ENCODE measurements at regions not wholly inside any gene's neighbourhood (a gene's known extent, or its start where the extent isn't known, plus 50 kb on each side); places are given as distances from the start of the nearest gene placed in this dataset.

DNA sequence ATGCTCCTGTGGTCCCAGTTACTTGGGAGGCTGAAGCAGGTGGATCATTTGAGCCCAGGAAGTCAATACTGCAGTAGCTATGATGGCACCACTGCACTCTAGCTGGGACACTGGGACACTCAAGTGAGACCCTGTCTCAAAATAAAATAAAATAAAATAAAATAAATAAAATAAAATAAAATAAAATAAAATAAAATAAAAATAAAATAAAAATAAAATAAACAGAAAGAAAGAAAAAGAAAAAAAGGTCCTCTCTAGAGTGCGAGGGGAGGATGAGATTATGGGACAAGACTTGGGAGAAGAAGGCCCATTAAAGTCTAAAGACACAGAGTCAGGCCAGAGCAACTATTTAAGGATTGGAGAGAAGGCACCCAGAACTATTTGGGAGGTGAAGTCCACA lies 172.5 kb downstream of the IER5 start:
- Mint-ChIP-seq H3K9me3 (peaks cover 0 to 4% of the 10 kb centered on the region in 2 donors), H3K36me3 (peaks cover 0 to 2% of the 10 kb centered on the region in 2 donors), H3K27ac (no peak overlapping the region)
- DNase-seq (ENCODE audit: low spot score in 2 of 2): no peak
- ATAC-seq: no peak

DNA sequence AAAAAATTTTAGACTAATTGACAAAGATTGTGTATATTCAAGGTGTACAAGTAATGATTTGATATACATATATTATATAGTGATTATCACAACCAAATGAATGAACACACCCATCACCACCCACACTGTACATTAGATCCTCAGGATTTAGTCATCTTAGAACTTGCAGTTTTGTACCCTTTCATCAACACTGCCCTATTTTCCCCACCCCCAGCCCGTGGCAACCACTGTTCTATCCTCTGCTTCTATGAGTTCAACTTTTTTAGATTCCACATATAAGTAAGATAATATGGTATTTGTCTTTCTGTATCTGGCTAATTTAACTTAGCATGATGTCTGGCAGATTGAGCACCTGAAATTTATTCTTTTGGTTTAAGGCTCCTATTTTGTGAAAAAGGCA lies 173.6 kb downstream of the IER5 start:
- H3K27ac Mint-ChIP-seq: no peak overlapping the region
- ATAC-seq (no peak), DNase-seq (ENCODE audit: low spot score in 2 of 2) (no peak)
- no peaks in the 10 kb centered on the region for H3K9me3 Mint-ChIP-seq
- no peaks in the 10 kb centered on the region for H3K36me3 Mint-ChIP-seq

DNA sequence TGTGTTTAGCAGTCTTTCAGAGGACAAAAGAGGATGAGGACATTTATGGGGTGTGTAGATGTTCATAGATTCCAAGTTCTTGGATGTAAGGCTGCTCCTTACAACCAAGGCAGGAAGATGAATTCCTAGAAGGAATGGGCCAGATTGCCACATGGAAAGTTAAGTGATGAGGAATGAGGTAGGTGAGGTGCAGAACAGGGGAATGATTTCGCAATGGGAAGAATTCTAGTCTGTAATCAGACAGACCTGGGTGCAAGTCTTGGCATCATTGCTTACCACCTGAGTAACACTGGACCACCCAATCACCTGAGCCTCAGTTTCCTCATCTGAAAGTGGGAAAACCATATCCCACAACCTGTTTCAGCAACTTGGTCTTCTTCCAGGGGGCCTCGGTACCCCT lies 174.9 kb downstream of the IER5 start:
- no peak overlapping the region for H3K27ac Mint-ChIP-seq
- DNase-seq (ENCODE audit: low spot score in 2 of 2) (no peak), ATAC-seq (no peak)
- H3K36me3 Mint-ChIP-seq: no peaks in the 10 kb centered on the region
- no peaks in the 10 kb centered on the region for H3K9me3 Mint-ChIP-seq

DNA sequence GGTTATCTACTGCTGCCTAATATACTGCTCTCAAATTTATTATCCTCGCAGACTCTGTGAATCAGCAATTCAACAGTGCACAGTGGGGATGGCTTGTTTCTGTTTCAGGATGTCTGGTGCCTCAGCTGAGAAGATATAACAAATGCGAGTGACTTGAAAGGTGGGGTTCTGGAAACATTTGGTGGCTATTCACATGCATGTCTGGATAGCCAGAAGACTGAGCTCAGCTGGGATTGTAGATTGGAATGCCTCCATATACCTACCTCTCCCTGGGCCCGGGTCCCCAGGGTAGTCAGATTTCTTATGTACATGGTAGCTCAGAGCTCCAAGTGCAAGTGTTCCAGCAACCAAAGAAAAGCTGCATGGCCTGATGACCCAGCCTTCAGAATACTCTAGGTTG lies 176.3 kb downstream of the IER5 start:
- H3K27ac Mint-ChIP-seq: no peak overlapping the region
- H3K9me3 Mint-ChIP-seq: no peaks in the 10 kb centered on the region
- no peaks in the 10 kb centered on the region for H3K36me3 Mint-ChIP-seq
- DNase-seq (ENCODE audit: low spot score in 2 of 2) (no peak), ATAC-seq (no peak)

DNA sequence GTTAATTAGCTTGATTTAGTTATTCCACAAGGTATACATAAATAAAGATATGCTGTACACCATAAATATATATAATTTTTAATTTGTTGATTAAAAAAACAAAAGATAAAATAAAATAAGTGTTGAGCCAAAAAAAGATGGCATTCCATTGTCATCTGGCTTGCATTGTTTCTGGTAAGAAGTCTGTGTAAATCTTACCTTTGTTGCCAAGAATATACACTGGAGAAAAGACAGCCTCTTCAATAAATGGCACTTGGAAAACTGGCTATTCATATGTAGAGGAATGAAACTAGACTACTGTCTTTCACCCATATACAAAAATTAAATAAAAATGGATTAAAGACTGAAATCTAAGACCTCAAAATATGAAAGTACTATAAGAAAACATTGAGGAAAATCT lies 196.5 kb downstream of the IER5 start:
- H3K36me3 Mint-ChIP-seq: peaks cover 0 to 9% of the 10 kb centered on the region in 2 donors
- H3K27ac Mint-ChIP-seq: no peak overlapping the region
- H3K9me3 Mint-ChIP-seq: peaks cover 23 to 26% of the 10 kb centered on the region in 2 donors
- ATAC-seq (no peak), DNase-seq (ENCODE audit: low spot score in 2 of 2) (no peak)

DNA sequence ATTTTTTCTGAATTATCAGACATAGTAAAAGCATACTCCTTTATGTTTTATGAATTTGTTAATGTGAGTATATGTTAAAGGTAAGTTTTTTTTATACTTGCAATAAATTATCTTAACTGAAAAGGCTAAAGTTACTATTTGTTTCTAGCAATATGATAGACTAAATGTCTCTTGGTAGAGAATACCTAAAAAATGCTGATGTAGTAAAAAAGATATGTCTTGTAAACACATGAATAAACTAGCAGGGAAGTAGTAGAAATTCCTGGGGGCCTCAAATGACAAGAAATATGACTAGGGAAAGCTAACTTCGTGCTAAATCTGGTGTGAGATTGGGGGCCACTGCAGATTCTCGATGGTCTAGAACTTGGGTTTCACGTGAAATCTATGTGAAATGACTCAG lies 188.1 kb upstream of the CACNA1E start:
- DNase-seq (ENCODE audit: low spot score in 2 of 2) (no peak), ATAC-seq (no peak)
- Mint-ChIP-seq H3K36me3 (no peaks in the 10 kb centered on the region), H3K27ac (no peak overlapping the region), H3K9me3 (no peaks in the 10 kb centered on the region)

DNA sequence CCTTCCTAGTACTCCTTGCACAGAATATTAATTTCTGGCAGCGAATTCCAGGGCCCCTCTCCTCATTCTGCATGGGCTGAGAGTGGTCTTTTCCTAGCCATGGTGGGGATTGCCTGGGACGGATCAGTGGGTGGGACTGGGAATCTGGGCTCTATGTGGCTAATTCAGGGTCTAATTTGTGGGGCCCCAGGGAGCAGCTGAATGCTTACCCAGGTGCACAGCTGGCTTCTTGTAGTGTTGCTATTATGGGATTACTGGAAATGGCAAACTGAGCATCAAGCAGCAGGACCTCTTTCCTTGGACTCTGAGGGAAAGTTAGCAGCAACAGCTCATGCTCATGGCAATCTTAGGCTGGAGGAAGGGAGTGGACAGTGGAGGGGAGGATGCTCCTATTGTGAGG lies 187.1 kb upstream of the CACNA1E start:
- ATAC-seq (no peak), DNase-seq (ENCODE audit: low spot score in 2 of 2) (no peak)
- no peaks in the 10 kb centered on the region for H3K9me3 Mint-ChIP-seq
- H3K27ac Mint-ChIP-seq: no peak overlapping the region
- no peaks in the 10 kb centered on the region for H3K36me3 Mint-ChIP-seq

DNA sequence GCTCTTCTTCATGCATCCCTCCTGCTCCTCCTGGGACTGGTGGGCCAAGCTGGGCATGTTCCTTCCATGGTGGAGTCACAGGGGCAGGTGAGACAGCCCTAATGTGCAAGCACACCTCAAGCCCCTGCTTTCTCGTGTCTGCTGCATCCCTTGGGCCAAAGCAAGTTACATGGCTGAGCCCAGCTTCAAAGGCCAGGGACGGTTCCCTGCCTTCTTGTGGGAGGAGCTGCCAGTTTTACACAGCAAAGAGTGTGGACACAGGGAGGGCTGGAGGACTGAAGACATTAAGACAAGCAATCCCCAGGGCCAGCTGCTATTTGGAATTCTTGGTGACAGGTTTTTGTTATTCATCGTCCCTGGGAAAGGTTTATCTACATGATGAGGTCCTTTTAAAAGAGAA lies 175.2 kb upstream of the CACNA1E start:
- ATAC-seq (no peak), DNase-seq (ENCODE audit: low spot score in 2 of 2) (no peak)
- Mint-ChIP-seq H3K36me3 (no peaks in the 10 kb centered on the region), H3K9me3 (no peaks in the 10 kb centered on the region), H3K27ac (no peak overlapping the region)

DNA sequence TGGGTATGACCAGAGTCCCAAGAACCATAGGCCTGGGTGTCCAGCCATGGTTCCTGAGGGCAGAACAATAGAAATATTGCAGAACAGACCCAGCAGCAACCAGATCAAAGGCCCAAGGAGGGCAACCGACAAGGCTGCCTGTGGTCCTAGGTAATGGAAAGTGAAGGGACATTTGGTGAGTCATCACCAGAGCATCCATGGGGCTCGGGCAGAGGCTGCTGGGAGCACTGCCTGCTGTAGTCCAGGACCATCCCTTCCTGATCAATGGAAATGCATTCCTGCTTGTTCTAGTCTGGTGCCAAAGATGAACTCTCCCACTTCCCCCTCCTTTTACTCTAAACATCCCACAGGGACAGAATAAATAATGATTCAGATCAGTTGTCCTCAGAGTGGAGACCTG lies 172.8 kb upstream of the CACNA1E start:
- DNase-seq (ENCODE audit: low spot score in 2 of 2): no peak
- ATAC-seq: no peak
- Mint-ChIP-seq H3K9me3 (no peaks in the 10 kb centered on the region), H3K27ac (no peak overlapping the region), H3K36me3 (no peaks in the 10 kb centered on the region)

DNA sequence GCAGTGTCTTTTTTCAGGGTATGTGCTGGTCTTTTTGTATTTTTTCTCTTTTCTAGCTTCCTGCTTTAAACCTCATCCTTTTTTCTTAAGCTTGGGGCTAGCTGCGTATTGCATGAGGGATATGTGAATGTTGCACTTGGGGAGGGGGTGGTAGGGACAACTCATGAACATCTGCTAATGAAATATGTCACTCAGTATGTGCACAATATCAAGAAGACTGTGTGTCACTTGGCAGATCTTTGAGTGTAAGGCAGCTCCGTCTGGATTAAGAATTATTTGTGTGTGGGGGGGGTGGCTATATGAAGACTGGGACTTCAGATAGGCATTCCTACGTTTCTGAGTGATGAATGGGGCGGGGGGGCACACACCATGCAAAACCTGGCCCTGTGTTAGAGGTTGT lies 170.4 kb upstream of the CACNA1E start:
- Mint-ChIP-seq H3K36me3 (no peaks in the 10 kb centered on the region), H3K9me3 (no peaks in the 10 kb centered on the region), H3K27ac (no peak overlapping the region)
- no peak for DNase-seq (ENCODE audit: low spot score in 2 of 2)
- no peak for ATAC-seq

DNA sequence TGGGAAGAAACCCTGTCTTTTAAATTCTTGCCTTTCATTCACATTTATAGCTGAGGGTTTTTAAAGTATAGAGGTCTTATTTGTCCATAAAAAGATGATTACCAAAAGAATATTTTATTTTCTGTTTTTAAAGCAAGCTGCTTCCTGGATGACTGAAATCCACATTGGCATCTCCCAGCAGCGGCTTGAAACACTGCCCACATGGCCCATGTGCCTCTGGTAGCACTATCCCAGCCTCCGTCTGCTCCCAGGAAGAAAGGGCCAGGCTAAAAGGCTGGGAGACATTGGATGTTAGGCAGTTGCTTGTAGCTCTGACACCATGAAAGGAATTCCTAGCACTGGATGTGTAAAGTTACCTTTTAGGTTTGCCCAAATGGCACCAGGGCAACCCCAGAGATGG lies 169.9 kb upstream of the CACNA1E start:
- DNase-seq (ENCODE audit: low spot score in 2 of 2): no peak
- no peak overlapping the region for H3K27ac Mint-ChIP-seq
- ATAC-seq: no peak
- H3K9me3 Mint-ChIP-seq: no peaks in the 10 kb centered on the region
- H3K36me3 Mint-ChIP-seq: no peaks in the 10 kb centered on the region

DNA sequence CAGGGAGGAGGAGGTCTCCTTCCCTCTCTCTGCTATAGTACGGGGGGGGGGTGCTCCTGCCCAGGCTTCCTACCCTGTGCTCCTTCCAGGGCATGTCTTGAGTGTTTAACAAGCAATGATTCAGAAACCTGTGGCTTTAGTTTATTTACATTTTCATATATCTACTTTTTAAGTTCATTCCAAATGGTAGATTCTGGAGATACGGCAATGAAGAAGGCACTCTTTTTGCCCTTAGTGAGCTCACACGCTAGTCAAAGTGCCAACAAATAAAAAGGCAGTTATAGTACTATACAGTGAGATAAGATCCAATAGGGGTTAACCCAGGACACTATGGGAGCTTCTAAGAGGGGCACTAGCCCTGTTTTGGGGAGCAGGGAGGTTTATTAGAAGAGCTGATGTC lies 169.3 kb upstream of the CACNA1E start:
- H3K36me3 Mint-ChIP-seq: no peaks in the 10 kb centered on the region
- DNase-seq (ENCODE audit: low spot score in 2 of 2): no peak
- no peak overlapping the region for H3K27ac Mint-ChIP-seq
- H3K9me3 Mint-ChIP-seq: no peaks in the 10 kb centered on the region
- no peak for ATAC-seq

DNA sequence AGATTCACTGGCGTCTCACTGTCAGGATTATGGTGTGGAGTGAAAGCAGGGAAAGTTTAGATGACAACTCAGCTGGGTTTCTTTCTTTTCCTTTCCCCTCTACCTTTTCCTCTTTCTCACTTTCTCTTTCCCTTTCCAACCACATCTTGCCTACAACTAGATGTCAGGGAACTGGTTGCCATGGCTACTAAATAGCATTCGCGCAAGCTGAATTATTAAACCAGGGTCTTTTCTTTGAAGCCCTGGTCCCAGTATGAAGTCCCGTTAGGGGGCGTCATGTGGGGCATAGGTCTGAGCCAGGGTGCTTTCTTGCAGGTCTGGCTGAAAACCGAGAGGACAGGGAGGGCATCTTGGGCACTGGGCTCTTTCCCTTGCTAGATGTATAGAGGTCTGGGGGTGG lies 168.4 kb upstream of the CACNA1E start:
- Mint-ChIP-seq H3K9me3 (no peaks in the 10 kb centered on the region), H3K27ac (no peak overlapping the region), H3K36me3 (no peaks in the 10 kb centered on the region)
- ATAC-seq: peak; percentile 23 to 31
- DNase-seq (ENCODE audit: low spot score in 2 of 2): no peak

DNA sequence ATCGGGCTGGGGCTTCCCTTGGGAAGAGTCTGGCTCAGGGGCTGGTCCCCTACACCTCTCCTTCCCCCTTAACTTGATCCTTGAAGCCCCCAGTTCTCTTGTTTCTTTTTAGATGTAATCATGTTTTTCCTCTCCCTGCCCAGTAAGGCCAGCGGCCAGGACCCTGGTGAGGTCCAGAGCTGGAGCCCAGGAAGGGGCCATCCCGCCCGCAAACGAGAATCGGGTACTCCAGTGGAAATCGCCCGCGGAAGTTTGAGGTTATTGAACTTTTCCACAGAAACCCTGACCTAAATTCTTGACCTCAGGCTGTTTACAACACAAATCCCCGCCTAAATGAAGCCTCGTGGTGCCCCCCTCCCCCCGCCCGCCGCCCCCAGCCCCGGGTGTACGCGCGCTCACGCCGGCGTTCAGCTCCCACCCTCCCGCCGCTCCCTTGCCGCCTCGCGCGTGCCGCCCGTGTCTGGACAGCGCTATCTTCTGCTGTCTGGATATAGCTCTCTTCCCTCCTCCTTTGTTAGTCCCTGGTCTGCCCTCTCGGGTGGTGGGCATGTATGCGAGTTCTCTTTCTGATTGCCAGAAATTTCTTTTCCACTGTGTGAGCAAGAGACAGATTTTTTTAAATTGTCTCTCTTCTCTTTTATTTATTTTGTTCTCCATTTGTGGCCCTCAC lies 165.9 kb upstream of the CACNA1E start:
- ATAC-seq: no peak
- Mint-ChIP-seq H3K9me3 (no peaks in the 10 kb centered on the region), H3K36me3 (no peaks in the 10 kb centered on the region), H3K27ac (no peak overlapping the region)
- no peak for DNase-seq (ENCODE audit: low spot score in 2 of 2)

DNA sequence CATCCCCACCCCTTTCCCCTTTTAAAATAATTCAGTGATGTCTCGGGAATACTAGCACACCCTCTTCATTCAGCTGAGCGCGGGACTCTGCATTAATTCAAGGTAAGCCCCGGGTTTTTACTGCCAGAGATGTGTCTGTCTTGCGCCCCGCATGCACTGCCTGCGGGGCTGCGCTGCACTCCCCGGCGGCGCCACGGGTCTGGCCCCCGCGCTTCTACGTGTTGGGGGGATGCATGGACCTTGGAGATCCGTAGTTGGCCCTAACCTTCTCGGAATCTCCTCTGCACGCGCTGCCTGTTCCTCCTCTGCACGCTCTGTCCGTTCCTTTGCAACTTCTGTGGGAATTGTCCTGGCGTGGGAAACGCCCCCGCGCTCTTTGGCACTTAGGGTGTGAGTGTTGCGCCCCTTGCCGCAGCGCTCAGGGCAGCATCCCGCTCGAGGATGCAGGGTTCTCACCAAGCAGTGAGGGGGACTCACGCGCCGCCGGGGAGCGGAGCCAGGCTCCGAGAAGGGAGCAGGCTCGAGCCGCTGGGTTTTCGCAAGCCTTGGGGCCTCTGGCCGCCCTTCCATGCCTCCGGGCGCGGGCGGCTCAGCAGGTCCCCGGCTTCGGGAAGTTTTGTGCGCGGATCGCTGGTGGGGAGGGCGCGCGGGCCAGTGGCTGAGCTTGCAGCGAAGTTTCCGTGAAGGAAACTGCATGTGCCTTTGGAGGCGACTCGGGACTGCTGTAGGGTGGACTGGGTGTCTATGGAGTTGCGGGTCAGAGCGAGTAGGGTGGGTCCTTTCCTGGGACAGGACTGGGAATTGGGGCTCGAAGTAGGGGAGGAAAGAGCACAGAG lies 165.1 kb upstream of the CACNA1E start:
- Mint-ChIP-seq H3K36me3 (no peaks in the 10 kb centered on the region), H3K27ac (no peak overlapping the region), H3K9me3 (no peaks in the 10 kb centered on the region)
- DNase-seq (ENCODE audit: low spot score in 2 of 2): peak in 1 of 2 donors; percentile 13
- peak; percentile 46 to 61 for ATAC-seq

DNA sequence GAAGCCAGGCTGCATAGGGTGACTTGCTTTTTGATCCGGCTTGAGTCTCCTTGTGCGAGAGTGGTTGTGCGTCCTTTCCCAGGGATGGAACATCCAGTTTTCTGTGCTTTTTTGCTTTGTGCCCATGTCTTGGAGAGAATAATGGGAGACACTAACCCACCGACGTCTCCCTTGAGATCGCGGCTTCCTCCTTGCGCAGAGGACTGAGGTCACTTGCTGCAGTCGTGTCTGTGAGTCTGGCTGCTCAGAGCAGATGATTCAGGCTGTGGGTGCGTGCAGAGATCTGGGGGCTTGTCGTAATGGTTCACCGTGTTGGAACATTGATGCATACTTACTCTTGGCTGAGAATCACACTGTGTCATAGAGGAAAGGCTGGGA lies 164.5 kb upstream of the CACNA1E start:
- Mint-ChIP-seq H3K9me3 (no peaks in the 10 kb centered on the region), H3K36me3 (no peaks in the 10 kb centered on the region), H3K27ac (no peak overlapping the region)
- DNase-seq (ENCODE audit: low spot score in 2 of 2): peak in 1 of 2 donors; percentile 13
- ATAC-seq: peak; percentile 43 to 56

DNA sequence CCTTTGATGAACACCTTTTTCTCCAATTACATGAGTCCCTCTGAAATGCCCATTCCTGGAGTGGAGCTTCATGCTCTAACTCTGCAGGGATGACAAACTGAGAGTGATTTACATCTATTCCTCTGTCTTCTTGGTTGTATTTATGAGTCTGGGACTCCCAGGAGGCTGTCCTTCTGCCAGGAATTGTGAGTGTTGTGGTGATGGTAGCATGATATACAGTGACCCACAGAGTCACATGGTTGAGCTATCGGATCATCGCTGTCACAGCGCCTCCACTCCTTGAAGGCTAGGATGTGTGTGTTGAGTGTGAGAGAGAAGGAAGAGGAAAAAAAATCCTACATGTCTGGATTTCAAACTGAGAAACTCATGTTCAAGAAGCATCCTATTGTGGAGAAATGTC lies 163.4 kb upstream of the CACNA1E start:
- ATAC-seq: no peak
- DNase-seq (ENCODE audit: low spot score in 2 of 2): no peak
- Mint-ChIP-seq H3K27ac (no peak overlapping the region), H3K9me3 (no peaks in the 10 kb centered on the region), H3K36me3 (no peaks in the 10 kb centered on the region)
